Effector memory CD8-positive, alpha-beta T cell (primary cell): ENCODE measurements at regions not wholly inside any gene's neighbourhood (a gene's known extent, or its start where the extent isn't known, plus 50 kb on each side); places are given as distances from the start of the nearest gene placed in this dataset.
A peak's percentile ranks its signal among the peaks of the same experiment; 100 is the strongest.
"Not testable (repeated sequence)": the region's sequence is repeated elsewhere in the genome, so short reads cannot be mapped to it uniquely, and the experiment has no call there.

Source experiments
- ATAC-seq: fragments of 150-1000 bp; cut with Tn5 transposase; replicated peaks from 2 replicates; pipeline ENCODE4 v1.10.0; 2021; ENCODE audit warnings: mild to moderate bottlenecking, moderate library complexity
- DNase-seq, 3 experiments: peaks; one replicate each; pipeline ENCODE4 v3.0.0; 2021
- H3K27ac Mint-ChIP-seq, 2 donors: one replicate each; pipeline ENCODE4 v1.8.0; 2022; ENCODE audit warnings: mild to moderate bottlenecking in 2 of 2, mixed read lengths in 2 of 2, moderate library complexity in 2 of 2
- H3K27me3 Mint-ChIP-seq, 2 donors: one replicate each; pipeline ENCODE4 v1.8.0; 2022; ENCODE audit warnings: mixed read lengths in 2 of 2
- H3K36me3 Mint-ChIP-seq: one replicate; pipeline ENCODE4 v1.8.0; 2022; ENCODE audit warnings: mild to moderate bottlenecking, moderate library complexity, mixed read lengths; ENCODE audit not compliant: insufficient read depth
- H3K4me1 Mint-ChIP-seq, 2 donors: one replicate each; pipeline ENCODE4 v1.8.0; 2022; ENCODE audit warnings: low read depth in 2 of 2, mixed read lengths in 2 of 2
- H3K4me3 Mint-ChIP-seq, 2 donors: one replicate each; pipeline ENCODE4 v1.8.0; 2022; ENCODE audit warnings: mild to moderate bottlenecking in 2 of 2, mixed read lengths in 2 of 2, moderate library complexity in 2 of 2
- H3K9me3 Mint-ChIP-seq, 2 donors: one replicate each; pipeline ENCODE4 v1.8.0; 2022; ENCODE audit warnings: mixed read lengths in 2 of 2

DNA sequence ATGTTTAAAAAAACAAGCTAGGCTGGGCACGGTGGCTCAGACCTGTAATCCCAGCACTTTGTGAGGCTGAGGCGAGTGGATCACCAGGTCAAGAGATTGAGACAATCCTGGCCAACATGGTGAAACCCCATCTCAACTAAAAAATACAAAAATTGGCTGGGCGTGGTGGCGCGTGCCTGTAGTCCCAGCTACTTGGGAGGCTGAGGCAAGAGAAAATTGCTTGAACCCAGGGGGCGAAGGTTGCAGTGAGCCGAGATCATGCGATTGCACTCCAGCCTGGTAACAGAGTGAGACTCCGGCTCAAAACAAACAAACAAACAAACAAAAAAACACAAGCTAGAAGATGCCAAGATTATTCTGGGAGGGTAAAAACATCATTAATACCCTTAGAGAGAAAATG, 172.3 kb downstream of the AVL9 start:
- ATAC-seq, H3K4me3 Mint-ChIP-seq, H3K27ac Mint-ChIP-seq, H3K36me3 Mint-ChIP-seq, H3K4me1 Mint-ChIP-seq, DNase-seq, H3K9me3 Mint-ChIP-seq: not testable (repeated sequence)
- H3K27me3 Mint-ChIP-seq, result peaks cover 28 to 37% of the 10 kb centered on the region in 2 donors

DNA sequence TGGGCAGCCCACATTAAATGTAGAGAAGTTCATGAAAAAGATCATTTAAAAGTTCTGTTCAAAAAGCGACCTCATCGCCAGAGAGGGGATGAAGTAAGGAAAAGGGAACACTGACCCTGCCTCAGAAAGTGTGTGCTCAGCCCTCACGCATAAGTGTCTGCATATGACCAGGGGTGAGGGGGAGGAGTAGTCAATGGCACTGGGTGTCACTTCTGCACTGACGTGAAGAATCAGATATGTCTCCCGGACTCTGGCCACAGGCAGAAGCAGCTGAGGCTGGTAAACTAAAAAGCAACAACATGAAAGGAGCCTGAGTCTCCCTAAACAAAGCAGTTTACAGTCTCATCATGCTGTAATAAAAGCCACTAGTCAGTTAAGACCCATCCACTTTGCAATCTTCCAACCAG, 168.5 kb downstream of the AVL9 start:
- H3K36me3 Mint-ChIP-seq, H3K4me1 Mint-ChIP-seq, H3K27ac Mint-ChIP-seq, H3K9me3 Mint-ChIP-seq, ATAC-seq, DNase-seq, H3K4me3 Mint-ChIP-seq: not testable (repeated sequence)
- peaks cover 37 to 42% of the 10 kb centered on the region in 2 donors for H3K27me3 Mint-ChIP-seq

DNA sequence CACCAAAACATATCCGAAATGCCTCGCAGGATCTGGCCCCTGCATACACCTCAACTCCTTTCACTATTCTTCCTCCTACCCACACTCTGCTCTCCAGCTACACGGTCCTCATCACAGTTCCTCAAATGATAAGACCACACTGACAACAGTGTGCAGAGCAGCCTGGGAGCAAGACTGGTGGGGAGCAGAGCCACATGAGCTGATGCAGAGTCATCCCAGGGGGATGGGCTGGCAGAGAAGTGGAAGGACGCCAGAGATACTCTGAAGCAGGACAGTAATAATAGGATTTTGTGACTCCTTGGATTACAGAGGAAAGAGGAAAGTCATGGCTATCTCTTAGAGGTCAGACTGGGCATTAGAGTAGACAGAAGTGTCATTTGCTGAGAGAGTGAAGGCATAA, 167.2 kb downstream of the AVL9 start:
- not testable (repeated sequence) for H3K36me3 Mint-ChIP-seq, H3K27ac Mint-ChIP-seq, H3K9me3 Mint-ChIP-seq, DNase-seq, H3K4me1 Mint-ChIP-seq, ATAC-seq, H3K4me3 Mint-ChIP-seq
- H3K27me3 Mint-ChIP-seq, result peaks cover 37 to 41% of the 10 kb centered on the region in 2 donors

DNA sequence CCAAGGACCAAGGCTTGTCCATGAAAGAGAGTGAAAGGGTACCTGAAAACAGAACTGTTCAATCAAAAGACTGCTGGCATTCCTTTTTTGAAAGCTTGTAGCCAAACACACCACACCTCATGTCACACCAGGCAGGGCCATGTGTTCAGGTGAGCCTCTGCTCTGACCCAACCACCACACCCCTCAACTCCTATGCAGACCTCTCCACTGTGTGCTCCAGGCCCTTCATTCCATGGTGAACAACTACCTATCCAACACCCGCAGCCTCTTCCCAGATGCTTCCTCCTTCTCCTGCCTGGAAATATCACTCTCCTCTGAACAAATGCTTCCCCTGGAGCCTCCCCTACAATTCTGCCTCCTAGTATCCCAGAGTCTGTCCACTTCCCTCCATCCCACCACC, 166.6 kb downstream of the AVL9 start:
- no peaks in the 10 kb centered on the region for H3K9me3 Mint-ChIP-seq
- ATAC-seq, result no peak
- no peak for DNase-seq
- H3K27ac Mint-ChIP-seq, result no peak overlapping the region
- H3K27me3 Mint-ChIP-seq, result peaks cover 37 to 41% of the 10 kb centered on the region in 2 donors
- peaks cover 5% of the 10 kb centered on the region for H3K36me3 Mint-ChIP-seq
- H3K4me3 Mint-ChIP-seq, result no peak overlapping the region
- no peaks in the 10 kb centered on the region for H3K4me1 Mint-ChIP-seq

DNA sequence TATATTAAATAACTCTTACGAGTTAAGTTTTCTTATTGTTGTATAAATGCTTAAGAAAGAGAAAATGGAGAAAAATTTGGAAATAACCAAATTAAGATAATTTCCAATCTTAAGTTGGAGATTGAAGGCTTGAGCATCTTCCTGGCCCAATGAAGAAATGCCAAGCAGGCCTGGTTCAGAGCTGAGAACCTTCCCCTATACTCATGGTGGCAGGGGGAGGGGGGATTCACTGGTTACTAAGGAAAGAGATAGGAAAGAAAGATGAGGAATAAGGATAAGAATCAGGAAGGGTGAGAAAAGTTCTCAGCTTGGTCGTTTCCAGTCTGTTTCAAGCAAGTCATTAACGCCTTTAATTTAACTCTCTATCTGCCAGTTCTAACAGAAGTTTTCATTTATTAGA, 166.2 kb downstream of the AVL9 start:
- Mint-ChIP-seq H3K27me3 (peaks cover 37 to 41% of the 10 kb centered on the region in 2 donors), H3K4me1 (no peaks in the 10 kb centered on the region), H3K9me3 (no peaks in the 10 kb centered on the region), H3K36me3 (peaks cover 5% of the 10 kb centered on the region), H3K27ac (no peak overlapping the region), H3K4me3 (no peak overlapping the region)
- no peak for DNase-seq
- no peak for ATAC-seq

DNA sequence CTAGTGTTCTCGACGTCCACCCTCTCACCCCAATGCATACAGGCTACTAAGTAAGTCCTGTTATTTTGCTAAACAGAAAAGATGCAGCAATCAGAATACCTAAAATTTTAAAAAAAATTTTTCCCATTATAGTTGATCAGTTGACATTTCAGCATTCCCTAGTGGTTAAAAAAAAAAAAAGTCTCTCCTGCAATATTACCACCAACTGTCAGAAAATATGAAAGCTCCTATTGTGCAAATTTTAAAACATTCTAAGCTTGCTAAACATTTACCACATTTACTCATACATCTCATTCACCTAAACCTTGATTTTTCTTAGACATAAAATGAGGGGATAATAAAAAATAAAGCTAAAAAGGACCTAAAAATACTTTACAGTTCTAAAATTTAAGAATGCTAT, 165.6 kb downstream of the AVL9 start:
- ATAC-seq, result no peak

DNA sequence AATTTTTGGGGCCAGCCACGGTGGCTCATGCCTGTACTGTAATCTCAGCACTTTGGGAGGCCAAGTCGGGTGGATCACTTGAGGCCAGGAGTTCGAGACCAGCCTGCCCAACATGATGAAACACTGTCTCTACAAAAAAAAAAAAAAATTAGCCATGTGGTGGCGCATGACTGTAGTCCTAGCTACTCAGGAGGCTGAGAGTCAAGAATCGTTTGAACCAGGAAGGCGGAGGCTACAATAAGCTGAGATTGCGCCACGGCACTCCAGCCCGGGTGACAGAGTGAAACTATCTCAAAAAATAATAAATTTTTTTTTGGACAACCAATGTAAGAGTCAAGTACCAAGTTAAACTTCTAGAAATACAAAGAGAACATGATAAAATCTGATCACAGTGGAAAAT, 164.6 kb downstream of the AVL9 start:
- Mint-ChIP-seq H3K4me3 (no peak overlapping the region), H3K27ac (no peak overlapping the region), H3K27me3 (peaks cover 29 to 37% of the 10 kb centered on the region in 2 donors), H3K4me1 (no peaks in the 10 kb centered on the region), H3K9me3 (no peaks in the 10 kb centered on the region), H3K36me3 (peaks cover 5% of the 10 kb centered on the region)
- no peak for DNase-seq
- no peak for ATAC-seq

More for the DNA sequence above, 165.6 kb downstream of the AVL9 start:
- Mint-ChIP-seq H3K36me3 (peaks cover 5% of the 10 kb centered on the region), H3K27me3 (peaks cover 35 to 41% of the 10 kb centered on the region in 2 donors), H3K27ac (no peak overlapping the region), H3K4me1 (no peaks in the 10 kb centered on the region), H3K4me3 (no peak overlapping the region), H3K9me3 (no peaks in the 10 kb centered on the region)
- DNase-seq, result no peak

DNA sequence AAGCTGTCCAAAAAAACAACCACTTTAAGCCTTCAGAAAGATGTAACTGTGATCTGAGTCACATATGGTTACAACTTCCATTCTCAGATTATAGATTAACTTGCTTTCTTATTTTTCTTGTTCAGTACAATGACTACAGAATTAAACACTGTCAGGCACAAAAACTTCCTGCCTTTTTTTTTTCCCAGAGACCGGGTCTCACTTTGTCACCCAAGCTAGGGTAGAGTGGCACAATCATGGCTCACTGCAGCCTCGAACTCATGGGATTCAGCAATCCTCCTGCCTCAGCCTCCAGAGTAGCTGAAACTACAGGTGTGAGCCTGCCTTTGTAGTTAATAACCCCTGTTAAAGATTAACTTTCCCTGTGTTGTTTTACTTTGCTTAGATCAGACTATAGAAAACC, 163.2 kb downstream of the AVL9 start:
- Mint-ChIP-seq H3K4me1 (no peaks in the 10 kb centered on the region), H3K27me3 (peaks cover 22 to 23% of the 10 kb centered on the region in 2 donors), H3K27ac (no peak overlapping the region), H3K36me3 (peaks cover 5% of the 10 kb centered on the region), H3K9me3 (no peaks in the 10 kb centered on the region), H3K4me3 (no peak overlapping the region)
- ATAC-seq (no peak), DNase-seq (no peak)

DNA sequence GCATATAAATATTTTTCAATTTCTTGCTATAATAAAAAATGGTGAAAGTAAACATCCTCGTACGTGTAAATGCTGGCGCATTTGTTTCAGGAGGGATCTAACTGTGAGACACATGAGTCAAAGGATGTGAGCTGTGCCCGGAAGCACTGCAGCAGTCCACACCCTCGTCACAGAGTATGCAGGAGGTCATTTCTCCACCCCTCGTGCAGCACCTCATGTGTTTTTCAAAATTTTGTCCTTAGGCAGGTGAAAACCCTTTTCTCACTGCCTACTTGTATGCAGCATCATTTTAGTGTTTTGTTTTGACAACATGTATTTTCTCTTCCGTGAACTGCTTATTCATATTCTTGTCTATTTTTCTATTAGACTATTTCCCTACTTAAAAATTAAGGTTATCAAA, 162.7 kb downstream of the AVL9 start:
- peak; percentile 68 for ATAC-seq
- peaks cover 17 to 19% of the 10 kb centered on the region in 2 donors for H3K27me3 Mint-ChIP-seq
- H3K4me1 Mint-ChIP-seq, result no peaks in the 10 kb centered on the region
- H3K36me3 Mint-ChIP-seq, result peaks cover 5% of the 10 kb centered on the region
- H3K4me3 Mint-ChIP-seq, result no peak overlapping the region
- no peak overlapping the region for H3K27ac Mint-ChIP-seq
- no peaks in the 10 kb centered on the region for H3K9me3 Mint-ChIP-seq
- DNase-seq, result no peak

DNA sequence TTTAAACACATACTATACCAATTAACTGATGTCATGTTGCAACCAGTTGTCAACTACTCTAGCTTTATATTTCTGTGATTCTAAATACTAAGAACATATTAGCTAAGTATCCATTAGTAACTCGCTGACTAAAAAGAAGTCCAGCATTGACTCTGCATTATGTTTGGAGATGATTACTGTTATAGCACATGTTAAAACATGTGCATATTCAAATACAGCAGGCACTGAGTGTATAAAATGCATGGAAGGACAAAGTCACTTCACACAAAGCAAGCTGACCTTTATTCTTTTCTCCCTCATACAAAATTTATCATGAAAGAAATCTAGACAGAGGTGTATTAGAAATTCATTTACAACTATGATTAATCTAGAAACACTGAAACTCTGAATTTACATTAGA, 159.3 kb downstream of the AVL9 start:
- DNase-seq, H3K9me3 Mint-ChIP-seq, H3K4me3 Mint-ChIP-seq, H3K4me1 Mint-ChIP-seq, H3K27ac Mint-ChIP-seq, ATAC-seq, H3K36me3 Mint-ChIP-seq: not testable (repeated sequence)
- peaks cover 18 to 22% of the 10 kb centered on the region in 2 donors for H3K27me3 Mint-ChIP-seq

DNA sequence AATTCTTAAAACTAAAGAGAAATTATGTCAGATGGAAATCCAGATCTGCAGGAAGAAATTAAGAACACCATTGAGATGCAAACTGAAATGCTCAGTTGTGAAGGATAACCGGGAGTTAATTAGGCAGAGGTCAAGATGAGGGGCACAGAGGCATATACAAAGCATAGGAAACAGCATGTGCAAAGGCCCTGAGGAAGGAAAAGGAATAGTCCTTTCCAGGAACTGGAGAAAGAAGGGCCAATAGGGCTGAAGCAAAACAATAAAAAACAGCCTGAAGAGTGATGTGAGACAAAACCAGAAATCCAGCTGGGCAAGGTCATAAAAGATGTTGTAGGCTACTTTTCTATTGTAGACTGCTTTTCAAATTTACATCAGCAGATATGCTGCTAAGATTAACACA, 155.1 kb downstream of the AVL9 start:
- not testable (repeated sequence) for H3K4me3 Mint-ChIP-seq, H3K36me3 Mint-ChIP-seq, DNase-seq, ATAC-seq, H3K4me1 Mint-ChIP-seq, H3K27ac Mint-ChIP-seq, H3K9me3 Mint-ChIP-seq
- peaks cover 45 to 56% of the 10 kb centered on the region in 2 donors for H3K27me3 Mint-ChIP-seq

DNA sequence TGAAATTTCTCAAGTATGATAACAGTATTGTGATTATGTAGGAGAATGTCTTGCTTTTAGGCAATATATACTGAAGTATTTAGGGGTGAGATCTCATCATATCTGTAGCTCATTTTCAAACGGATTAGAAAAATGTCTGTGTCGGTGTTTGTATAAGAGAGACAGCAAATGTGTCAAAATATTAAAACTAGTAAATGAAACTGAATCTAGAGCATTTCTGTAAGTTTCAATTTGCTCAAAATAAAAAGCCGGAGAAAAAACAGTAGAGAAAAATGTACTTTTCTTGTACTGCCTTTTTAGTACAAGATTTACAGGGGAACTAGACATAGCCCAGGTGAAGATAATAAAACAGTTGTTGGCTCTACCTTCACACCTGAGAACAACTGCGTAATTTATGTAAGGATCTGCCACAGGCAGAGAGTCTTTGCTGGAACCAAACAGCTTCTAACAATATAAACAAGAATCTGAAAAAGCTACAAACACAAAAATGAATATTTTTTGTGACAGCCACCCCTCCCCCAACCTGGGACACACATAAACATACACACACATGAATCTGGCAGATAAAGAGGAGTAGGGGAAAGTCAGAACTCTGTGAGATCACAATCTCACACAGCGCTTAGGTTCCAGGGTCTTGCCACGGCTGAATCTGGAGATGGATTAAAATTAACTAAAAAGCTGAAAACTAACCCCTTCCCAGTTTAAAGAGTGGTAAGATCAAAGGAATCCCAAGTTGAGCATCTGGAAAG, 153.3 kb downstream of the AVL9 start:
- ATAC-seq, result no peak
- no peaks in the 10 kb centered on the region for H3K4me1 Mint-ChIP-seq
- H3K27me3 Mint-ChIP-seq, result peaks cover 45 to 56% of the 10 kb centered on the region in 2 donors
- no peak overlapping the region for H3K27ac Mint-ChIP-seq
- no peaks in the 10 kb centered on the region for H3K36me3 Mint-ChIP-seq
- no peak for DNase-seq
- no peaks in the 10 kb centered on the region for H3K9me3 Mint-ChIP-seq
- no peak overlapping the region for H3K4me3 Mint-ChIP-seq

DNA sequence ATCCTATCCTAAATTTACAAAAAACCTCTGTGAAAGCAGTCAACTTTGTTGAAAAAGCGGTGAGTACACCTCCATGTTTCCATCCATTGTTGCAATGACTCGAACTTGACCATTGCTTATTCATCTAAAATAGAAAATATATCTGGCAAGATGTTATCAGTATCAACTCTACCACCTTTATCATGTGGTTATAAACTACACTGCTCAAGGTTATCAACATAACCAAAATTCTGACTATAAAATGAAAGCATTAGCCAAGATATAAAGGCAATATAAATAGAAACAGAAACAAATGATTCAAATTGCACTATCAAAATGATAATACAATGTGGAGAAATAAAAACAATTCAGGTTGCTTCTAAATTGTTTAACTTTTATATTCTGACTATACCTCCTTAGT, 150.0 kb downstream of the AVL9 start:
- not testable (repeated sequence) for H3K4me1 Mint-ChIP-seq, H3K9me3 Mint-ChIP-seq

DNA sequence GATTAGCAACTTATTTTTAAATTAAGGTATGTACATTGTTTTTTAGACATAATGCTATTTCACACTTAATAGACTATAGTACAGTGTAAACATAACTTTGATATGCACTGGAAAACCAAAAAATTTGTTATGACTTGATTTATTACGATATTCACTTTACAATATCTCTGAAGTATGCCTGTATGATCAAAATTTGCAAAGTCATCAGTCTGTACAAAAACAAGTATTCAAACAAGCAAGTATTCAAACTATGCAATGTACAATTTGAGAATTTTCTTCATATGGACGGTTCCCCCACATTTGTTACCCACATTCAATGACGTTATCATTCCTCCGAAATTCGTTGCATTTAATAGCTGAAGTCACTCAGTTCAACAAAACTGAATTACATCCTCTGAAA, 147.9 kb downstream of the AVL9 start:
- Mint-ChIP-seq H3K27ac (no peak overlapping the region), H3K4me3 (no peak overlapping the region), H3K36me3 (no peaks in the 10 kb centered on the region), H3K9me3 (no peaks in the 10 kb centered on the region), H3K27me3 (peaks cover 30 to 34% of the 10 kb centered on the region in 2 donors), H3K4me1 (peaks cover 3 to 4% of the 10 kb centered on the region in 2 donors)
- DNase-seq (no peak), ATAC-seq (no peak)

More for the DNA sequence above, 150.0 kb downstream of the AVL9 start:
- H3K4me3 Mint-ChIP-seq, H3K36me3 Mint-ChIP-seq, ATAC-seq, H3K27ac Mint-ChIP-seq, DNase-seq: not testable (repeated sequence)
- H3K27me3 Mint-ChIP-seq, result peaks cover 51% of the 10 kb centered on the region in 2 donors
